Body of pancreas (tissue), 4 donors: ENCODE measurements at regions not wholly inside any gene's neighbourhood (a gene's known extent, or its start where the extent isn't known, plus 50 kb on each side); places are given as distances from the start of the nearest gene placed in this dataset.

Experiments
- CTCF ChIP-seq, 7 experiments: fragments of 450-650 bp in 4 of 7; fragments of 200-600 bp in 3 of 7; sonication (generic) in 3 of 7; IDR thresholded peaks; one replicate each; pipeline ENCODE4 v1.5.1; 2016 to 2019; ENCODE audit warnings: antibody characterized with exemption in 7 of 7
- POLR2A ChIP-seq, 3 donors: fragments of 450-650 bp; IDR thresholded peaks; one replicate each; pipeline ENCODE4 v1.6.1; 2016; ENCODE audit warnings: antibody characterized with exemption in 3 of 3, mild to moderate bottlenecking in 2 of 3

- no peak for TF ChIP-seq CTCF (IDR thresholded peaks at IDR 0.05)
- no peak for TF ChIP-seq POLR2A (IDR thresholded peaks at IDR 0.05)
Observed at GRCh38 chr7:22039670-22040069, 94.0 kb upstream of the CDCA7L start.
